Chondrocyte (in vitro differentiated cells): ENCODE measurements at regions not wholly inside any gene's neighbourhood (a gene's known extent, or its start where the extent isn't known, plus 50 kb on each side); places are given as distances from the start of the nearest gene placed in this dataset.

ENCODE experiments used
- DNase-seq: peaks from one replicate; pipeline ENCODE4 v3.0.0; 2021; ENCODE audit warnings: mixed read lengths, low spot score
- H3K27ac Mint-ChIP-seq: one replicate; pipeline ENCODE4 v1.8.0; 2021; ENCODE audit warnings: mild to moderate bottlenecking, moderate library complexity, mixed read lengths; ENCODE audit not compliant: unreplicated experiment
- H3K27me3 Mint-ChIP-seq: 2 replicates; pipeline ENCODE4 v1.8.0; 2021; ENCODE audit warnings: low read depth, mixed read lengths
- H3K36me3 Mint-ChIP-seq: 2 replicates; pipeline ENCODE4 v1.8.0; 2021; ENCODE audit warnings: low read depth, mixed read lengths
- H3K4me1 Mint-ChIP-seq: 2 replicates; pipeline ENCODE4 v1.8.0; 2021; ENCODE audit warnings: low read depth, mild to moderate bottlenecking, mixed read lengths
- H3K4me3 Mint-ChIP-seq: one replicate; pipeline ENCODE4 v1.8.0; 2021; ENCODE audit warnings: mild to moderate bottlenecking, moderate library complexity, mixed read lengths; ENCODE audit not compliant: unreplicated experiment
- H3K9me3 Mint-ChIP-seq: 2 replicates; pipeline ENCODE4 v1.8.0; 2021; ENCODE audit warnings: low read depth, mixed read lengths
- CTCF ChIP-seq: fragments of 200-600 bp; sonication (generic); IDR thresholded peaks from 2 replicates; pipeline ENCODE4 v1.5.0; 2021; ENCODE audit warnings: antibody characterized with exemption, mild to moderate bottlenecking, moderate library complexity

- Mint-ChIP-seq H3K9me3 (peaks cover 41% of the 10 kb centered on the region), H3K4me3 (no peak overlapping the region), H3K27ac (no peak overlapping the region), H3K36me3 (peaks cover 16% of the 10 kb centered on the region), H3K4me1 (peaks cover 21% of the 10 kb centered on the region), H3K27me3 (no peaks in the 10 kb centered on the region)
- no peak for DNase-seq
- TF ChIP-seq CTCF, result no peak
Measured at GRCh38 chr6:2583459-2583858, 167.3 kb downstream of the MYLK4 start.

DNA sequence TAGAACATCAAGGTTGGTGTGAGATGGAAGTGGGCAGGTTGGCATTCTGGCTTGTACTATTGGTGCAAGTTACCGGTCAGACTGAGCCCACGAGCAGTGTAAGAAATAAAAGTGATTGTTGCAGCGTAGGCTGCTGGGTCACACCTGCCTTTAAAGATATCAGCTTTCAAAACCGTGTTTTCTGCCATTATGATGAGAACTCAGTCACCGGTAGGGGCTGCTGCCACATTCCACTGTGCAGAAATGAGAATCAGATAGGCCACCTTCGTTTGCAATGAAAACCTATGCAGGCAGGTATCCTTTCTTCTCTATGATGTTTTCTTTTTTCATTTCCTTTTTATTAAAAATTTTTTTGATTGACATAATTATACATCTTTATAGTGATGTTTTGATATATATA, 168.5 kb downstream of the MYLK4 start:
- H3K9me3 Mint-ChIP-seq, result peaks cover 36% of the 10 kb centered on the region
- H3K27ac Mint-ChIP-seq, result no peak overlapping the region
- H3K4me1 Mint-ChIP-seq, result peaks cover 21% of the 10 kb centered on the region
- DNase-seq, result no peak
- no peaks in the 10 kb centered on the region for H3K27me3 Mint-ChIP-seq
- H3K4me3 Mint-ChIP-seq, result no peak overlapping the region
- no peak for TF ChIP-seq CTCF
- peaks cover 15% of the 10 kb centered on the region for H3K36me3 Mint-ChIP-seq

DNA sequence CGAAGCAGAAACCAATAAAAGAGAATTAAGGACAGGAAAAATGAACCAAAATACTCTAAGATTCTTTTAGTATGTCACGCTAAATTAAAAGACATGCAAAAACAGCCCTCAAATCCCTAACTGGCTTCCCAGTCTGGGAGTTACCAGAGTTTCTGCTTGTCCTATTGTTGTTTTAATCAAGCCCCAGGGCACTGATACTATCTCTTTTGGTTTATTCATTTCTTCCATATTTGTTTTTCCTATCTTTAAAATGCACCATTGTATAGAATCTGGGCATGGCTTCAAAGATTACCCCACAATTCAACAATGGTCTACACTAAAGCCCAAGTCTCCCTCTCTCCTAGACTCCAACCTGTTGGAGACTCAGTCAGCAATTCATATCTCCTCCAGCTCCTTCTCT, 169.1 kb downstream of the MYLK4 start:
- no peaks in the 10 kb centered on the region for H3K27me3 Mint-ChIP-seq
- H3K27ac Mint-ChIP-seq, result no peak overlapping the region
- H3K9me3 Mint-ChIP-seq, result peaks cover 32% of the 10 kb centered on the region
- peaks cover 21% of the 10 kb centered on the region for H3K4me1 Mint-ChIP-seq
- no peak overlapping the region for H3K4me3 Mint-ChIP-seq
- no peak for DNase-seq
- peaks cover 12% of the 10 kb centered on the region for H3K36me3 Mint-ChIP-seq
- no peak for TF ChIP-seq CTCF

- DNase-seq, result no peak
- no peaks in the 10 kb centered on the region for H3K27me3 Mint-ChIP-seq
- no peak overlapping the region for H3K27ac Mint-ChIP-seq
- H3K36me3 Mint-ChIP-seq, result peaks cover 10% of the 10 kb centered on the region
- H3K9me3 Mint-ChIP-seq, result peaks cover 26% of the 10 kb centered on the region
- no peak for TF ChIP-seq CTCF
- H3K4me3 Mint-ChIP-seq, result no peak overlapping the region
- peaks cover 21% of the 10 kb centered on the region for H3K4me1 Mint-ChIP-seq
Measured at GRCh38 chr6:2581011-2581410, 169.7 kb downstream of the MYLK4 start.

DNA sequence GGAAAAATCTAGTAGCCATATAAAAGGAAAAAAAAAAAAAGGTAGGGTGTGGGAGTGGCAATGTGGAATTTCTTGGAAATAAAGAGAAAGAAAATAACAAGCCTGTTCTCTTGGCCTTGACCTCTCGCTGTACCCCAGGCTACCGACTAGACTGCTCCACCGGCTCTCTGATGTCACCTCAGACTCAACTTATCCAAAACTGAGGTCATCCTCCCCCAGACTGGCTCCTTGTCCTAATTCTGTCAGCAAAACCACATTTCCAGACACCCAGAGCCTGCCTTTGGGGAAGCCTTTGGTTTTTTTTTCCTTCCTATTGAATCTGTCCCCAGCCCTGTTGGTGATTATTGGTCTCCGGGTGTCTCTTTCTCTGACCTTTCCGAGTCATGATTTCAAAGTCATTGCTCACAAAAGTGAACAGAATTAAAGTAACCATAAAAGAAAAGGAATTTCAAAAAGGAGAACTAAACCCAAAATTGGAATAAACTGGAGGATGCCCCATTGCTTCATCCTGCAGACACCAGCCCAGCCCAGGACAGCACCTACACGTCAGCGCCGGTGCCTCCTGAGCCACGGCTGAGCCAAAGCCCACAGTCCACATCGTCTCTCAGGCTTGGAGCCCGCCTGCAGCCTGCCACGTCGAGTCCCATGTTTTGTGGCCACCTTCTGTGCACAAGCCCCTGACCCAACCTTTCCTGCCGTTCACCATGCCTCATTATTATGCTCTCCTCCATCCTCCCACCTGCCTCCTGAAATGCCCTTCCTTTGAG, 170.7 kb downstream of the MYLK4 start:
- Mint-ChIP-seq H3K4me3 (no peak overlapping the region), H3K4me1 (peaks cover 21% of the 10 kb centered on the region), H3K27ac (peak overlapping the region; percentile 45), H3K9me3 (peaks cover 24% of the 10 kb centered on the region), H3K36me3 (peaks cover 2% of the 10 kb centered on the region), H3K27me3 (no peaks in the 10 kb centered on the region)
- DNase-seq, result no peak
- no peak for TF ChIP-seq CTCF
